ENCODE measurements at regions not wholly inside any gene's neighbourhood (a gene's known extent, or its start where the extent isn't known, plus 50 kb on each side); places are given as distances from the start of the nearest gene placed in this dataset.

DNA sequence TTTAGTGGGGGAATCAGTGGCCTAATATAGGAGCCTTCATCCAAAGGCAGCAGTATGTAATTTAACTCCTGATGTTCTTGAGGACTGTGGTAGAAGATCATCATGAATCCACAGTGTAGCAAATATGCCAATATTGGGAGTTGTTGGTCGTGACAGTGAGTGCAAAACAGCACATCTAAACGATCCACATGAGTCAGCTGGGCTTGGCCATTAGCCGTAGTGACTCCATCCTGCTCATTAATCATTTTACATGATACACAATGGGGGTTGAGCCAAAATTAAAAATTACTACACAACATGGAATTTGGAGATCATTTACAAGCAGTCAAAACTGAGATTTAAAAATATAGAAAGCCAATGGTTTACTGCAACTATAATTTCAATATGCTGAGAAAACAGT, 653.9 kb upstream of the CAMK1G start:
- H3K36me3 ChIP-seq, result no peaks in the 10 kb centered on the region
- peaks cover 0 to 8% (median 0%) of the 10 kb centered on the region in 9 donors for H3K4me1 ChIP-seq
- TF ChIP-seq, protein P1, sequence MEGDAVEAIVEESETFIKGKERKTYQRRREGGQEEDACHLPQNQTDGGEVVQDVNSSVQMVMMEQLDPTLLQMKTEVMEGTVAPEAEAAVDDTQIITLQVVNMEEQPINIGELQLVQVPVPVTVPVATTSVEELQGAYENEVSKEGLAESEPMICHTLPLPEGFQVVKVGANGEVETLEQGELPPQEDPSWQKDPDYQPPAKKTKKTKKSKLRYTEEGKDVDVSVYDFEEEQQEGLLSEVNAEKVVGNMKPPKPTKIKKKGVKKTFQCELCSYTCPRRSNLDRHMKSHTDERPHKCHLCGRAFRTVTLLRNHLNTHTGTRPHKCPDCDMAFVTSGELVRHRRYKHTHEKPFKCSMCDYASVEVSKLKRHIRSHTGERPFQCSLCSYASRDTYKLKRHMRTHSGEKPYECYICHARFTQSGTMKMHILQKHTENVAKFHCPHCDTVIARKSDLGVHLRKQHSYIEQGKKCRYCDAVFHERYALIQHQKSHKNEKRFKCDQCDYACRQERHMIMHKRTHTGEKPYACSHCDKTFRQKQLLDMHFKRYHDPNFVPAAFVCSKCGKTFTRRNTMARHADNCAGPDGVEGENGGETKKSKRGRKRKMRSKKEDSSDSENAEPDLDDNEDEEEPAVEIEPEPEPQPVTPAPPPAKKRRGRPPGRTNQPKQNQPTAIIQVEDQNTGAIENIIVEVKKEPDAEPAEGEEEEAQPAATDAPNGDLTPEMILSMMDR (IDR thresholded peaks at IDR 0.05), result no peak
- intact Hi-C loops (cut with DNase I), result no loop called here
- no peaks in the 10 kb centered on the region for H3K9me3 ChIP-seq
- H3K27ac ChIP-seq, result no peak overlapping the region
- no peak for ATAC-seq
- DNase-seq, result no peak
- 69 to 76% methylated on average over 3 of the region's 3 CpGs for WGBS, 2 donors
- no peaks in the 10 kb centered on the region for H3K27me3 ChIP-seq
- H3K4me3 ChIP-seq, result no peak overlapping the region

DNA sequence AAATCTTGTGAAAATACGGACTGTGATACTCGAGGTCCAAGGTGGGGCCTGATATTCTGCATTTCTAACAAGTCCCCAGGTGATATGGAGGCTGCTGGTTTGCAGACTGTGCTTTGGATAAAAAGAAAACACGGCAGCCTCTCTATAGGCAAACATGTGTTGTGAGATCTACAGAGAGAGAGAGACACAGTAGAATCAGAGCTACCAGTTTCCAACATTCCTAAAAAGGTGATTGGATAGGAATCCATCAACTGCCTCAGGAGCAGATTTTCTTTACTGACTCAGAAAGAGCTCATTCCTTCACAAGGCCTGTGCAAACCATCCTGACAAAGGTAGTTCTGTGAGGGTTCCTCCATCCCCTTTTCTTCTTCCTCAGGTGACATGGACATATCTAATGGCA, 651.6 kb upstream of the CAMK1G start:
- Histone ChIP-seq H3K27ac (no peak overlapping the region), H3K36me3 (no peaks in the 10 kb centered on the region), H3K4me3 (no peak overlapping the region), H3K27me3 (no peaks in the 10 kb centered on the region), H3K4me1 (peaks cover 0 to 8% (median 0%) of the 10 kb centered on the region in 9 donors), H3K9me3 (no peaks in the 10 kb centered on the region)
- intact Hi-C loops (cut with DNase I), result no loop called here
- WGBS, 2 donors, result 85 to 86% methylated on average over 3 of the region's 3 CpGs
- TF ChIP-seq, protein P1 (IDR thresholded peaks at IDR 0.05), result no peak
- no peak for ATAC-seq
- DNase-seq, result no peak

DNA sequence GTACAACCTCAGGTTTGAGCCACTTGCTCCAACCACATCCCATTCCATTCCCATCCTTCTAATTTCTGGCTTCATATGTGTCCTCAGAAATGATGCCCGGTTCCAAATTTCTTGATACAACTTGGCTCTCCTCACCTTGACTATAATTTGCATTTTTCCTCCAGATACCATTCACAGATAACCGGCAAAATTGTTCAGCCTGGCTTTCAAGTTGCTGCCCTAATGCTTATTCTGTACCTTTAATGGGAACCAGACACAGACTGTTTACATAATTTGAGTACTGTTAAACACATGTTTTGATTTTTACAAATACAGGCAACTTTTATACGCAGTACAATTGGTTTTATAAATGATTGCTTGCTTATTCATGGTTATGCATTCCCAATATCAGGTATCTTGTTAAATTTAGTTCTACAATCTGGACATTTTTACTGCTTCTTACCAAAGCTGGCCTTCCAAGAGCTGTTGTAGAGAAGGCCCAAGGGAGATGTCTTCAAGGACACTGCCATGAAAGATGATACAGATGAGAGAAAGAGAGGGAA, 649.5 kb upstream of the CAMK1G start:
- TF ChIP-seq, protein P1 (IDR thresholded peaks at IDR 0.05), result no peak
- intact Hi-C loops (cut with DNase I), result no loop called here
- no peak for ATAC-seq

DNA sequence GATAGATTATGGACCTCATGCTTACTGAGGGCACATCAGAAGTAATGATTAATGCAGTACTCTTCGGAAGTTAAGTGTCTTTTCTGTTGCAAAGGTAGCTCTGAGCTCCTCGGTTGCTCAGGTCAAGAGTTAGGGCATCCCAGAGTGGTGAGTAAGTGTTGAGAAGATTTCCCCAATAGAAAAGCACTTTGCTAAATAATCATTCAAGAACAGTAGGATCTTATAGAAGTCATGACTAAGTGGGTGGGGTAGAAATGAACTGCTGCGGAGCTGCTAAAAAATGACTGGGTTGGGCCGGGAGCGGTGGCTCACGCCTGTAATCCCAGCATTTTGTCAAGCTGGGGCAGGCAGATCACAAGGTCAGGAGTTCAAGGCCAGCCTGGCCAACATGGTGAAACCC, 648.6 kb upstream of the CAMK1G start:
- H3K27ac ChIP-seq, result no peak overlapping the region
- H3K4me3 ChIP-seq, result no peak overlapping the region
- no peaks in the 10 kb centered on the region for H3K27me3 ChIP-seq
- TF ChIP-seq, protein P1 (IDR thresholded peaks at IDR 0.05), result no peak
- no peaks in the 10 kb centered on the region for H3K9me3 ChIP-seq
- WGBS, 2 donors, result 91 to 97% methylated on average over 6 of the region's 6 CpGs
- H3K4me1 ChIP-seq, result no peaks in the 10 kb centered on the region
- DNase-seq (no peak), ATAC-seq (no peak)
- intact Hi-C loops (cut with DNase I), result no loop called here
- H3K36me3 ChIP-seq, result no peaks in the 10 kb centered on the region

More for the DNA sequence above, 649.5 kb upstream of the CAMK1G start:
- Histone ChIP-seq H3K27ac (no peak overlapping the region), H3K27me3 (no peaks in the 10 kb centered on the region), H3K4me3 (no peak overlapping the region), H3K9me3 (no peaks in the 10 kb centered on the region), H3K4me1 (peaks cover 0 to under 1% (median 0%) of the 10 kb centered on the region in 9 donors), H3K36me3 (no peaks in the 10 kb centered on the region)
- 95 to 98% methylated on average over 3 of the region's 3 CpGs for WGBS, 2 donors
- DNase-seq, result no peak

Measured in heart right ventricle (tissue), 16 donors.